HepG2 (cell line): ENCODE measurements at regions not wholly inside any gene's neighbourhood (a gene's known extent, or its start where the extent isn't known, plus 50 kb on each side); places are given as distances from the start of the nearest gene placed in this dataset.

ENCODE experiments used
- ATAC-seq: fragments of 200-7000 bp; cut with Tn5 transposase; 3 replicates; pipeline ENCODE4 v1.9.1; 2020; ENCODE audit warnings: mild to moderate bottlenecking, moderate library complexity
- BruUV-seq: library from RNA; stranded (reverse); fragments of 400-500 nt; replicated peaks from 2 replicates; lab custom pipeline; 2021; lab: Mats Ljungman, UMichigan
- CTCF ChIA-PET: fragments of 300-600 bp; formaldehyde crosslinking; extraction: SDS; loops from one replicate; lab custom pipeline; 2021; ENCODE audit warnings: low total read pairs, inconsistent platforms, low intra/inter-chr PET ratio; lab: Yijun Ruan, JAX
- POLR2A ChIA-PET: fragments of 350-600 bp; sonication (Branson Sonifier 250); formaldehyde crosslinking; loops from one replicate; lab custom pipeline; 2020; ENCODE audit warnings: antibody characterized with exemption, inconsistent platforms; lab: Yijun Ruan, JAX
- DNase-seq: peaks from one replicate; pipeline ENCODE4 v3.0.0-alpha.2; 2015; ENCODE audit warnings: low spot score
- FAIRE-seq: peaks from 3 replicates; lab custom pipeline; 2011; peaks lifted over from hg19 to GRCh38; lab: Jason Lieb, UNC
- H2AFZ ChIP-seq: one replicate; pipeline ENCODE4 v1.6.1; 2011; ENCODE audit warnings: low read length, inconsistent platforms
- H3K27ac ChIP-seq: fragments of 300-600 bp; 3 replicates; pipeline ENCODE4 v1.8.0; 2011; ENCODE audit warnings: mixed run types, mild to moderate bottlenecking, mixed read lengths, low read length, inconsistent platforms; ENCODE audit not compliant: insufficient read depth; ENCODE audit errors: extremely low read length
- H3K27me3 ChIP-seq, 2 experiments: fragments of 200-600 bp in 1 of 2; 2 replicates in 1 of 2; 3 replicates in 1 of 2; pipeline versions ENCODE4 v1.6.0 to v1.8.0; 2011; ENCODE audit warnings: low read length in 2 of 2, mild to moderate bottlenecking in 2 of 2, moderate library complexity in 2 of 2, inconsistent platforms in 1 of 2; ENCODE audit not compliant: insufficient read depth in 2 of 2, control insufficient read depth in 1 of 2
- H3K36me3 ChIP-seq, 2 experiments: fragments of 200-600 bp in 1 of 2; replicated peaks in 1 of 2; 2 replicates in 1 of 2; 3 replicates in 1 of 2; pipeline versions ENCODE4 v1.5.1 to v1.8.0; 2011; ENCODE audit warnings: low read length in 2 of 2, inconsistent platforms in 1 of 2; ENCODE audit not compliant: insufficient read depth in 2 of 2, control insufficient read depth in 1 of 2
- H3K4me1 ChIP-seq: 2 replicates; pipeline ENCODE4 v1.5.1; 2012; ENCODE audit warnings: low read length, inconsistent platforms; ENCODE audit not compliant: insufficient read depth
- H3K4me2 ChIP-seq: 2 replicates; pipeline ENCODE4 v1.6.0; 2011; ENCODE audit warnings: low read depth, low read length, inconsistent platforms
- H3K4me3 ChIP-seq, 3 experiments: fragments of 200-600 bp in 1 of 3; sonication (generic), shearing (Covaris generic) in 1 of 3; replicated peaks in 1 of 3; 2 replicates each; pipeline ENCODE4 v1.5.1; 2011 to 2016; ENCODE audit warnings: low read length in 3 of 3, inconsistent platforms in 2 of 3, low read depth in 2 of 3, mild to moderate bottlenecking in 2 of 3, control low read depth in 1 of 3, mixed read lengths in 1 of 3; ENCODE audit not compliant: insufficient read depth in 1 of 3
- H3K79me2 ChIP-seq: one replicate; pipeline ENCODE4 v1.6.1; 2011; ENCODE audit warnings: low read length, inconsistent platforms; ENCODE audit not compliant: insufficient read depth
- H3K9ac ChIP-seq: 2 replicates; pipeline ENCODE4 v1.6.0; 2011; ENCODE audit warnings: mild to moderate bottlenecking, low read depth, low read length, inconsistent platforms; ENCODE audit not compliant: insufficient read depth
- H3K9me3 ChIP-seq: 2 replicates; pipeline ENCODE4 v1.5.1; 2012; ENCODE audit warnings: mild to moderate bottlenecking, low read length
- H4K20me1 ChIP-seq: 2 replicates; pipeline ENCODE4 v1.6.0; 2011; ENCODE audit warnings: inconsistent platforms, mild to moderate bottlenecking, low read length, moderate library complexity; ENCODE audit not compliant: insufficient read depth
- AKAP8 ChIP-seq: sonication (generic); formaldehyde crosslinking; IDR thresholded peaks from 2 replicates; pipeline ENCODE4 v1.5.1; 2020; ENCODE audit warnings: mild to moderate bottlenecking, missing genetic modification reagents
- GATAD1 ChIP-seq: IDR thresholded peaks from 2 replicates; pipeline ENCODE4 v1.6.1; 2016; ENCODE audit warnings: missing genetic modification reagents, missing compliant biosample characterization
- GTF3A ChIP-seq: sonication (generic); formaldehyde crosslinking; conservative IDR thresholded peaks from 2 replicates; pipeline ENCODE4 v1.4.0; 2020; ENCODE audit warnings: mild to moderate bottlenecking, missing genetic modification reagents
- HIVEP1 ChIP-seq: sonication (generic); formaldehyde crosslinking; IDR thresholded peaks from 2 replicates; pipeline ENCODE4 v1.4.0; 2020; ENCODE audit warnings: mild to moderate bottlenecking, missing genetic modification reagents
- KDM4B ChIP-seq: sonication (generic); formaldehyde crosslinking; IDR thresholded peaks from 2 replicates; pipeline ENCODE4 v1.4.0; 2020; ENCODE audit warnings: missing genetic modification reagents
- TSC22D2 ChIP-seq: sonication (generic); formaldehyde crosslinking; IDR thresholded peaks from 2 replicates; pipeline ENCODE4 v1.5.1; 2020; ENCODE audit warnings: missing genetic modification reagents, mild to moderate bottlenecking, borderline replicate concordance
- ZFP90 ChIP-seq: sonication (generic); formaldehyde crosslinking; IDR thresholded peaks from 2 replicates; pipeline ENCODE4 v1.8.0; 2022; ENCODE audit warnings: missing genetic modification reagents, mild to moderate bottlenecking, inconsistent platforms, borderline replicate concordance
- ZMYM4 ChIP-seq: sonication (generic); formaldehyde crosslinking; IDR thresholded peaks from 2 replicates; pipeline ENCODE4 v1.8.1; 2023; ENCODE audit warnings: mild to moderate bottlenecking, missing genetic modification reagents
- ZNF24 ChIP-seq: fragments of 450-650 bp; IDR thresholded peaks from 2 replicates; pipeline ENCODE4 v1.6.1; 2017; ENCODE audit warnings: antibody characterized with exemption, mild to moderate bottlenecking
- ZNF30 ChIP-seq: sonication (generic); formaldehyde crosslinking; IDR thresholded peaks from 2 replicates; pipeline ENCODE4 v1.5.0; 2020; ENCODE audit warnings: mild to moderate bottlenecking, missing genetic modification reagents
- ZNF619 ChIP-seq: sonication (generic); formaldehyde crosslinking; IDR thresholded peaks from 2 replicates; pipeline ENCODE4 v1.4.0; 2020; ENCODE audit warnings: mild to moderate bottlenecking, missing genetic modification reagents
- ZNF704 ChIP-seq: sonication (generic); formaldehyde crosslinking; IDR thresholded peaks from 2 replicates; pipeline ENCODE4 v1.8.1; 2023; ENCODE audit warnings: mild to moderate bottlenecking, inconsistent platforms, moderate library complexity, missing genetic modification reagents, borderline replicate concordance
- WGBS: methylation state at CpG from one replicate; pipeline ENCODE4 v1.1.6; 2017; ENCODE audit warnings: low lambda C conversion rate; 5-methylcytosine and 5-hydroxymethylcytosine counted together
- in situ Hi-C: cut with HindIII; loops from 2 replicates; pipeline ENCODE4 v1.10.0; 2017; ENCODE audit warnings: low pct_unique_long_range_greater_than_20kb; ENCODE audit not compliant: extremely low pct_ligation_motif_present
- intact Hi-C: fragments of 100-400 bp; cut with micrococcal nuclease; formaldehyde crosslinking; loops from one replicate; pipeline ENCODE4 v1.10.0; 2022; ENCODE audit not compliant: unreplicated experiment
- TF ChIP-seq, protein P1 (sequence below): sonication (generic); formaldehyde crosslinking; IDR thresholded peaks from 2 replicates; pipeline ENCODE4 v1.4.0; 2020; ENCODE audit warnings: missing genetic modification reagents

GRCh38 chr3:154884952-154885351 lies 195.2 kb upstream of the MME start:
- in situ Hi-C loops, result no loop called here

GRCh38 chr3:154875142-154875541 lies 205.0 kb upstream of the MME start:
- FAIRE-seq, result no peak
- no CpG with 5 or more reads among the region's 7 CpGs for WGBS
- no peak overlapping the region for H3K4me3 ChIP-seq
- ChIA-PET POLR2A (no interaction called here), CTCF (no interaction called here)
- H3K9ac ChIP-seq, result no peak overlapping the region
- no peaks in the 10 kb centered on the region for H3K9me3 ChIP-seq
- no peak overlapping the region for H2AFZ ChIP-seq
- no peaks in the 10 kb centered on the region for H3K36me3 ChIP-seq
- no peak for ATAC-seq
- in situ Hi-C loops, result no loop called here
- H3K4me1 ChIP-seq, result no peaks in the 10 kb centered on the region
- no peaks in the 10 kb centered on the region for H4K20me1 ChIP-seq
- no TSS peak for BruUV-seq
- H3K79me2 ChIP-seq, result no peaks in the 10 kb centered on the region
- intact Hi-C loops, result no loop called here
- no peak overlapping the region for H3K27ac ChIP-seq
- H3K4me2 ChIP-seq, result no peak overlapping the region
- H3K27me3 ChIP-seq, result no peaks in the 10 kb centered on the region
- no peak for DNase-seq
- TF ChIP-seq ZNF30 (CRISPR knock-in tag), result no peak
- TF ChIP-seq AKAP8 (CRISPR knock-in tag), result no peak
- no peak for TF ChIP-seq ZMYM4
- TF ChIP-seq GTF3A (CRISPR knock-in tag), result no peak
- no peak for TF ChIP-seq ZFP90 (CRISPR knock-in tag)
- TF ChIP-seq ZNF619 (CRISPR knock-in tag), result no peak
- TF ChIP-seq HIVEP1, result no peak
- TF ChIP-seq, protein P1, sequence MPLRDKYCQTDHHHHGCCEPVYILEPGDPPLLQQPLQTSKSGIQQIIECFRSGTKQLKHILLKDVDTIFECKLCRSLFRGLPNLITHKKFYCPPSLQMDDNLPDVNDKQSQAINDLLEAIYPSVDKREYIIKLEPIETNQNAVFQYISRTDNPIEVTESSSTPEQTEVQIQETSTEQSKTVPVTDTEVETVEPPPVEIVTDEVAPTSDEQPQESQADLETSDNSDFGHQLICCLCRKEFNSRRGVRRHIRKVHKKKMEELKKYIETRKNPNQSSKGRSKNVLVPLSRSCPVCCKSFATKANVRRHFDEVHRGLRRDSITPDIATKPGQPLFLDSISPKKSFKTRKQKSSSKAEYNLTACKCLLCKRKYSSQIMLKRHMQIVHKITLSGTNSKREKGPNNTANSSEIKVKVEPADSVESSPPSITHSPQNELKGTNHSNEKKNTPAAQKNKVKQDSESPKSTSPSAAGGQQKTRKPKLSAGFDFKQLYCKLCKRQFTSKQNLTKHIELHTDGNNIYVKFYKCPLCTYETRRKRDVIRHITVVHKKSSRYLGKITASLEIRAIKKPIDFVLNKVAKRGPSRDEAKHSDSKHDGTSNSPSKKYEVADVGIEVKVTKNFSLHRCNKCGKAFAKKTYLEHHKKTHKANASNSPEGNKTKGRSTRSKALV (CRISPR knock-in tag), result no peak
- TF ChIP-seq ZNF704 (CRISPR knock-in tag), result no peak
- TF ChIP-seq KDM4B (CRISPR knock-in tag), result no peak

More at GRCh38 chr3:154884952-154885351, 195.2 kb upstream of the MME start:
- ATAC-seq (no peak), FAIRE-seq (no peak)
- no peak overlapping the region for H3K4me2 ChIP-seq
- H2AFZ ChIP-seq, result no peak overlapping the region
- no peak overlapping the region for H3K4me3 ChIP-seq
- CTCF ChIA-PET, result no interaction called here
- no peaks in the 10 kb centered on the region for H3K27me3 ChIP-seq
- intact Hi-C loops, result no loop called here
- H3K27ac ChIP-seq, result no peak overlapping the region
- H4K20me1 ChIP-seq, result no peaks in the 10 kb centered on the region
- H3K9ac ChIP-seq, result no peak overlapping the region
- no peaks in the 10 kb centered on the region for H3K4me1 ChIP-seq
- TF ChIP-seq ZNF24 (no peak), TSC22D2 (no peak), GATAD1 (no peak)
- TF ChIP-seq, all 625 proteins: peak for 0
- POLR2A ChIA-PET, result no interaction called here
- no peak for DNase-seq
- H3K9me3 ChIP-seq, result peaks cover 24% of the 10 kb centered on the region; the same call in 1 of the 2 replicates
- BruUV-seq, result no TSS peak
- H3K36me3 ChIP-seq, result no peaks in the 10 kb centered on the region
- H3K79me2 ChIP-seq, result no peaks in the 10 kb centered on the region
